Fibroblast of skin of right quadriceps (primary cell): ENCODE measurements at regions not wholly inside any gene's neighbourhood (a gene's known extent, or its start where the extent isn't known, plus 50 kb on each side); places are given as distances from the start of the nearest gene placed in this dataset.
"Not testable (repeated sequence)": the region's sequence is repeated elsewhere in the genome, so short reads cannot be mapped to it uniquely, and the experiment has no call there.

Source experiments
- DNase-seq: peaks from one replicate; pipeline ENCODE4 v3.0.0-alpha.2; 2013

DNA sequence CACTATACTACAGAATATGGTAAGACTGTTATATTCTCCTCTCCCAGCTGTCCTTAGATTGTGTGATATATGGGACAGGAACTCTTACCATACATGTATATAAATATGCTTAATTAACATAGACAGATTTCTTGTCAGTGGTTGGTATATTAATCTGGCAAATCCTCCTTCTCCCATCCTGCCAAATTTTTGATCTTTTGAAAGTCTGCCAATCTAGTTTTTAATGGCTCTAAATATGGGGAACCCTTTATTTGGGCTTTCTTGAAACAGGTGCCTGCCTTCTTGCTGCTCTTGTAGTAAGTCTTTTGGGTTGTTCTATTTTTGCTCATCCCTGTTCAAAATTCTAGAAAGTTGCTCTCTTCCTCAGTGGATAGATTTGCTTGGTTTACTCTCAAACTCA lies 63.5 kb downstream of the SPATA31D1 start:
- no peak for DNase-seq

DNA sequence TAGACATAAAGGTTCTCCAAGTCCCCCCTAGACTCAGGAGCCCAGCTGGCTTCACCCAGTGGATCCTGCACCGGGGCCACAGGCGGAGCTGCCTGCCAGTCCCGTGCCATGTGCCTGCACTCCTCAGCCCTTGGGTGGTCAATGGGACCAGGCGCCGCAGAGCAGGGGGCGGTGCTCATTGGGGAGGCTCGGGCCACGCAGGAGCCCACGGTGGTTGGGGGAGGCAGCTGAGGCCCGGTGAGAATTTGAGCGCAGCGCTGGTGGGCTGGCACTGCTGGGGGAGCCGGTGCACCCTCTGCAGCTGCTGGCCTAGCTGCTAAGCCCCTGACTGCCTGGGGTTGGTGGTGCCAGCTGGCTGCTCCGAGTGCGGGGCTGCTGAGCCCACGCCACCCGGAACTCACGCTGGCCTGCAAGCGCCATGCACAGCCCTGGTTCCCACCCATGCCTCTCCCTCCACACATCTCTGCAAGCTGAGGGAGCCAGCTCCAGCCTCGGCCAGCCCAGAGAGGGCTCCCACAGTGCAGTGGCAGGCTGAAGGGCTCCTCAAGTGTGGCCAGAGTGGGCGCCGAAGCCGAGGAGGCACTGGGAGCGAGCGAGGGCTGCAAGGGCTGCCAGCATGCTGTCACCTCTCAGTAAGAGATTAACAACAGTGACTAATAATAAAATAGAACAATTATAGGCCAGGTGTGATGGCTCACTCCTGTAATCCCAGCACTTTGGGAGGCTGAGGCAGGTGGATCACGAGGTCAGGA lies 65.9 kb downstream of the SPATA31D1 start:
- DNase-seq = no peak

DNA sequence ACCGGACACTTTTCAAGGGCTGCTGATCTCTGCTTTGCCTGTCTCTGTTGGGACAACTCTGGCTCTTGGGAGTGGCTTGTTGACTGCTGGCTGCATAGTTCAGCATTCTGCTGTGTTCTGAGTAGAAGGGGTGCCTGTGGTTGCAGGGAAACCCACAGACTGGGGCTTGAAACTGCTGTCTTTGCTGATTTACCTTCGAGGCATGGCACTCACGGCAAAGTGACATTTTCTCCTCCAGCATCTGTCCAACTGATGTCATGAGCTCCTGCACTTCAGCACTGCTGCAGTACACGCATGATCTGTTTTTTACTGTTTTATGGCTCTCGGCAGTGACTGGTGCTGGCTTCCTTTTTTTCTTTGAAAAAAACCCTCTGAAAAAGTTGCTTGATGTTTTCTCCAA lies 69.2 kb downstream of the SPATA31D1 start:
- DNase-seq = no peak

DNA sequence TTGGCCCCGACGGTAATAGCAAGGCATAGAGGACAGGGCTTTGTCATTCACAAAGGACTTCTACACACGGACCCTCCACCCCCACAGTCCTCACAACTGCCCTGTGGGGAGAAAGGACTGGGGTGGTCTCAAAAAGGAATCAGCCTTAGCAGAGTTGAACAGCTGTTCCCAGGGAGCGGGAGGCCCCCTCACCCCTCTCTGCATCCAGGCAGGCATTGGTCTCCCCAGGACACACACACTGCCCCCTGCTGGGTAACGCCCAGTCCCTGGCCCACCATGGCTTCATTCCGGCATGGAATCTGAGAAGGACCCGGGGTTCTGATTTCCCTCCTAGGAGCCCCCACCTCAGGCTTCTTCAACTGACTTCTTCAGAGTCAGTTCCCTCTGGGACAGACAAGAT lies 73.2 kb downstream of the SPATA31D1 start:
- not testable (repeated sequence) for DNase-seq

DNA sequence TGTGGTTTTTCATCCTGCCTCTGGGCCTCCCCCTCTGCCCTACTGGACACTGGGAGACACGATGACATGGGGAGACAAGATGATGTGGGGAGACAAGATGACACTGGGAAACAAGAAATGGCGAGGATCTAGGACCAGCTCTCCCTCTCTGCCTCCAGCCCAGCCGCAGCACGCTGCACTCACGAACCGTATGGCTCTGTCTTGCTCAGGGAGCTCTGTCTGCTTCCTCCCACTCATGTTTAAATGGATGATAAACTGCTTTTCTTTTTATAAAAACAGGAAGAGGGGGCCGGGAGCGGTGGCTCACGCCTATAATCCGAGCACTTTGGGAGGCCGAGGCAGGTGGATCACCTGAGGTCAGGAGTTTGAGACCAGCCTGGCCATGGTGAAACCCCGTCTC lies 73.7 kb downstream of the SPATA31D1 start:
- no peak for DNase-seq

DNA sequence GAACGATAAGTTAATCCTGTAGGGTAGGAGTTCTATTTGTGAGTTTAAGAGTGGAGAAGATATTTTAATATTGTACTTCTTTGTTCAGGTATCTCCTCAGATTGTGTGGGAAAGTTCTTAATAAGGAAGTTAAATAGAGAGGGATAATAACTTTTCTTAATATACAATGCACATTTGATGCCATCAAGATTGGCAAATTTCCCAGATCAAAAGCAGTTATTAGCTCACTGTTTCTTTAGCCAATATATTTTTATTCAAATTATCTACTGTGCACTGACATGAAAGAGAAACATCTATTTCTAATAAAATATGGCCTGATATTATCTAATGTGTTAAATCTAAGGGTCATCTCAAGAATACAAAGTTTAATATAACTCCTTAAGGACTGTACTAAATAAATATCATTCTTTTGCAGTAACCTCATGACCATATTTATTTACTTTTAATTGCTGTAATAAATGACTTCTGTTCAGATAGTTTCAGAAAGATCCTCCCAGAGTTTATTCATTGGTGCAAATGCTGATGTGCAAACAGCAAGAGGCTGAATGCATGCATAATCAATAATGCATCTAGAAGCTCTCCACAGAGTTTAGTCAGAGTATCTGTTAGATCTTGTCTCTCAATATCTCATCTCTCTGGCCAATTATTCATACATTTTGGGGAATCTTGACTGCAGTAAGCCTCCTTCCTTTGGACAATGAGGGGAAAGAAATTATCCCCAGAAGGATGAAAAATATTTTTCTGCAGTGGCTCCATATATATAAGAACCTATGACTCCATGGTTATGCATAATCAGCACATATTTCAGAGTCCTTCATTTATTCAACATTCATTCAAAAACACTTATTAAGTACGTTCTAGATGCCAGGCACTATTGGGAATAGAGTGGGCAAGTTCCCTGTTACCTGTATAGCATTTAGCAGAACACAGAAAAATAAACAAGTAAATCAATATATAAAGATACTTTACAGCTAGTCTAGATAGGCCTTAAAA lies 85.3 kb downstream of the SPATA31D1 start:
- DNase-seq = no peak

DNA sequence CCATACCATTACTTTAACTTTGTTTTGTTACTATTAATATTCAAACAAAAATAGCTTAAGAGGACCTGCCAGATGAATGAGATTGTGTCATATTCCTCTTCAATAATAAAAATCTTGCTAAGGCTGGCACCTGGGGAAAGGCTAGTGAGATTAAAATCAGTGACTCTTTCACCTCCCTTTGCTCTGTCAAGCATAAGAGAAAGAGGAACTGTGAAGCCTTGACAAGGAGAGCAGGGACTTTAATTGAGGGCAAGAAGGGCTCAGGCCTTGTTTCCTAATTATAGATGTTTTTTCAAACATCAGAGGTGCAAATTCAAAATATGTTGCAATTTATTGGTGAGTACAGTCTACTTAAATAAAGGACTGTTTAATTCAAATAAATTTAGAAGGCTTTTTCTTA lies 91.7 kb downstream of the SPATA31D1 start:
- DNase-seq = no peak

DNA sequence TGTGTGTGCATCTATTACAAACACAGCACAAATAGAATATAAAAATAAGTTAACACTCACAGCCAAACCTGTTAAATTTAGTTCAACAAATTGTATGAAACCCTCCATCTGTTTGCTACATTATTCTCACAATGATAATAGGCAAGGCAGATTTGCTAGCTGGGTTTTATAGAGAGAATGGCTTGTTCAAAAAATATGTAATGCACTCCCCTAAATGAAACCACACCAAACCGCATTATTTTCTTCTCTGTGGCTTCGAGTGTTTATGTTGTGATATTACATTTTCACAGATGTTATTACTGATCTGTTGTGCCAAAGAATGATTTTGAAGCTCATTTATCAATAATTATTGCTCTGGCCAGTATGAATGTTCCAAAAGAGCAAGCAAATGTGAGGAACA lies 92.9 kb downstream of the SPATA31D1 start:
- no peak for DNase-seq

DNA sequence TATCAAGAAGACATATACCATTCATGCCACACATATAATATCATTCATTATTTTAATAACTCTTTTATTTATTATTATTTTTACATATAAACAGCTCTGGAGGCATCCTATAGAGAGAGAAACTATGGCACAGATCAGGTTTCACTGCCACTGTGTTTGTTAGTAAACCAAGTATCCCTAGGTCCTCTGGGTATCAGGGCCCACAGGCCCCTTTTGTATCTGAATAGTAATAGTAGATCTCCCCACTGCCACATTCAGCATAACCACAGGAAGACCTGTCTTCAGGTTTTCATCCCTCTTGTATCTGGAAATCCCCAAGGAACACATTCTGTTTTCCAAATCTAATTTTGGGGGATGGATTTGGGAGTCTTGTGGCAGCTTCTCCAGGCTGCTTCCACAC lies 94.0 kb downstream of the SPATA31D1 start:
- no peak for DNase-seq

DNA sequence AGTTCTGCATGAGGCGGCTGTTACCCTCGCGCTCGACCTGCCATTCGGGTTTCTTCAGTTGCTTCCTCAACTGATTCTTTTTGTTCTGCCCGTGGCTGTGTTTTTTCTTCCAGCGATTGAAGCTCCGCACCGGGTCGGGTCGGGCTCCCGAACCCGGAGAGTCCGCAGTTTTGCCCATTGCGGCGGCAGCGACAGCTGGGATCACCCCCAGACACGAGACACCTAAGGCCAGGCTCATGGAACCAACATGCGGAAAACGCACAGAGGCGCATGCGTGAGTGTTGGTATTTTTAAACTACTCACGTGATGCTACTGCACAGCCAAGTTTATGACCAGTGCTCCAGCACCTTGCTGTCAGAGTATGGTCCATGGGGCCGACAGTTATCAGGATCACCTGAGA lies 100.0 kb downstream of the SPATA31D1 start:
- no peak for DNase-seq

DNA sequence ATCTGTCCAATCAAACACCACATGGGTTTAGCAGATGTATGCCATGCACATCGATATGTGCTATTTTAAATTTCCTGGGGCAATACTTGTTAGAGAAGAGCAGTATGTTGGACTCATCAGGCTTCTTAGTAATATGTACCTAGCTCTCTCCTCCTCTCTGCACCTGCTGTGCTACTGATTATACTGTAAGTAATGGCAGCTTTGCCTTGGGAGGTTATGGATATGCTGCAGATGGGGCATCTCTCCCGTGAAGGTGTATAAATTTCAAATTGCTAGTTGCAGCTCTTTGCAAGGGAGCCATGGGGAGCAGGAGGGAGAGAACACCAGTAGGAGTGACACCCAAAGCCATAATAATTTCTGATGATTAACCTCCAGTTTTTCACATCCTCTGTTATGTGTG lies 101.5 kb downstream of the SPATA31D1 start:
- no peak for DNase-seq

DNA sequence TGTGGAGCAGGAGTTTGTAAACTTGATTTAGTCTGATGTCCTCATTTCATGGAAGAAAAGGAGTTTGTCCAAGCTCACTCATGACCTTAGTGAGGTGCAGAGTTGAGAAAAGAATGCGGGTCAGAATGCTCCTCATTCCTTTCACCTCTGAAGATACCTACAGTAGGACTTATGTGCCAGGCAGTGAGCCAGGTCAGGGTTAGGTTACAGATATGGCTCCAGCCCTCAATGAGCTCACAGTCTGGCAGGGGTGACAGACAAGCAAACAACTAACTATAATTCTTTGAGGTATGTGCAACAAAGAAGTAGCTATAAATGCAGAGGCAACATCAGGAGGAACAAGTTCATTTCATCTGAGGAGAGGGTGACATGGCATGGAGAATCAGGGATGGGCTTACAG lies 102.5 kb downstream of the SPATA31D1 start:
- no peak for DNase-seq

DNA sequence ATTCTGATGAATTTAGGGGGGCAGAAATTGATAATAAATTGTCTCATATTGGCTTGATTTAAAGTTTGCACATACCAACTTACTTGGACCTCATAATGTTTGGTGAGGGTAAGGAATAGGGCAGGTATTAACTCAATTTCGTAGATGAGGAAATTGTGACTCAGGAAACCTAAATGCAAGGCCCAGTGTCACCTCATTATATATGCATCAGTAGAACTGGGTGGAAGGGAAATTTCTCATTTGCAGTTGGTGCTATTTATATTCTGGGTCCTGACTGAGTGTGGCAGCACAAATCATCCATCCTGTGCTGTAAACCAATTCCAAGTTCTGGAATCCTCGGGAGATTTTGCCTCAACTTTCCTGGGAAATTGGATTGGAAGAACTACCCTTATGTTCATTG lies 103.0 kb downstream of the SPATA31D1 start:
- no peak for DNase-seq

DNA sequence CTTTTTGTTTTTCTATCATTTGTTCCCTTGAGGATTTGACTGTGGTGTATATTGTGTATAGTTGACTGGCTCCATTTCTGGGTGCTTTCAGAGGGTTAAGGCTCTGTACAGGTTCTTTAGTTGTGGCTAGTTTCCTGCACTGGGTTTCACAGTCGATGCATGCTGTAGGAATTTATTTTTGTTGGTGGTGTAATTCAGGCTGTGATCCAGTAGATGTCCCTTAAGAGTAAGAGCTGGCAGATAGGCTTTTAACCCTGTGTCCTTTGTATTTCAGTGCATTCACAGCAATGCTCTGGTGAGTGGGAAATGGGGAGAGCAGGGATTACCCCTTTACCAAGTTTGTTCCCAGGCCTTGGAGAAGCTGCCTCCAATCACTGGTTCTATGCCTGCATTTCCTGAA lies 112.9 kb downstream of the SPATA31D1 start:
- no peak for DNase-seq

DNA sequence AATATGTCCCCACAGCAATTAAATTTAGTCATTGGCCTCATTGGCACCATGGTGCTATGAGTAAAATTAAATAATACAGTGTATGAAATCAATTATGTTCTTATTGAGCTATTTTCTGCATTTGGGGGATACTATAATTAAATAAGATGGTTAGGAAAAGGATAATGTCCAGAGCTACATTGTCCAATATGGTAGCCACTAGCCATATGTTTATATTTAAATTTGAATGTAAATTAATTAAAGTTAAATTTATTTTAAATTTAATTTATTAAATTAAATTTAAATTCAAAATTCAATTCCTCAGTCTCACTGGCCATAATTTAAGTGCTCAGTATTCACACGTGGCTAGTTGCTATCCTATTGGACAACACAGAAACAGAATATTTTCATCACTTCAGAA lies 115.7 kb downstream of the SPATA31D1 start:
- no peak for DNase-seq

DNA sequence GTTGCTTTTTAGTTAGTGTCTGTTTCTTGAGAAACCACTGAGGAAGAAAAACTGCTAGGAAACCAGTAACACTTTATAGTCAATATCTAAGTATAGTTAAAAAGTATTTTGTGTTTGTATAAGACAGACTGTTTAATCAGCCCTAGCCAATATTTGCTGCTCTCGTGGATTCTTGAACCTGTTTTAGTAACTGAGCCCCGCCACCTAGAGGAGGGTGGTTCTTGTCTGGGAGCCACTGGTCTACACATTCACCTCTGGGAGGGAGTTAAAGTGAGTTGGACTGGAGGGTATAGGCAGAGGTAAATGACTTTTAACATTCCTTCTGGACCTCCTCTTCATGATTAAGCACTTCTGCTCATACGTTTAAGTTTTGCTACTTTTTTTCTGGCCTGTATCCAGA lies 117.2 kb downstream of the SPATA31D1 start:
- DNase-seq = no peak

DNA sequence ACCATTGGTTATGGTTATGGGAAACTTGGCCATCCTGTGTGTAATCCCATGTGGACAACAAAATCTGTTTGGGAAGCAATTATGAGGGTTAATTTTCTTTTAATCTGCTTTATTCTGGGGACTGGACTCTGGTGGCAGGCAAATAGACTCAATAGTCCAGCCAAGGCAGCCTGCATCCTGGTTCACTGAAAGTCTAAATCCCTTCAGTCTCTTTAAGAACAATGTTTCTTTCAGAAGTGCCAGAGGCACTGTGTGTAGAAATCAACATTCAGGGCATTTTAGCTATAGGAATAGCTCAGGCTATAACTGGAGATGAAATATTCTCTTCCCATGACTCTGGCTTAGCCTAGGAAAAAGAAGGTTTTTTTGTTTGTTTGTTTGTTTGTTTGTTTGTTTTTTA lies 118.0 kb downstream of the SPATA31D1 start:
- no peak for DNase-seq

DNA sequence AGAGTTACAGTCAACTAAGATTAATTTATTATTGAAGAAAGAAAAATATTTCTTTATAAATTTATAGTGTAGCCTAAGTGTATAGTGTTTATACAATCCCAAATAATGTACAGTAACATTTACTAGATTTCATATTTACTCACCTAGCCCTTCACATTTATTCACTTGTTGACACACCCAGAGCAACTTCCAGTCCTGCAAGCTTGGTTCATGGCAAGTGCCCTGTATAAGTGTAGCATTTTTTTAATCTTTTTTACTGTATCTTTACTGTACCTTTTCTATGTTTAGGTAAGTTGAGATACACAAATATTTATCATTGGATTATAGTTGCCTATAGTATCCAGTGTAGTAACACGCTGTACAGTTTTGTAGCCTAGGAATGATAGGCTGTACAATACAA lies 119.9 kb downstream of the SPATA31D1 start:
- no peak for DNase-seq

DNA sequence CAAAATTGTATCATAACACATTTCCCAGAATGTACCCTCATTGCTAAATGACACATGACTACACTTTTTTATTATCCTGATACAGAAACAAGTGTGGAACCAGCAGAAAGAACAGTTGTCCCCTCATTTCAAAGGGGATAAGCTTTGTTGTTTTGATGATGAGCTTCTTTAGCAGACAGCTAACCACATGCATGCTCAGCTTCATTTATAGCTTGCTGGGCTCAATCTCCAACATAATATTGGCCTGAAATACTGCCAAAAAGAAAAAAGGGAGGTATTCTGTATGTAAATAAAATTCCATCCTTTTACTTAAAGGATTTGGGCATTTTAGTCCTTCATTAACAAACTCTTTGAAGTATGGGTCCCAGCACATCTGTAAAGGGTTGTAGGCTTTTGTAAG lies 120.4 kb downstream of the SPATA31D1 start:
- DNase-seq = no peak

DNA sequence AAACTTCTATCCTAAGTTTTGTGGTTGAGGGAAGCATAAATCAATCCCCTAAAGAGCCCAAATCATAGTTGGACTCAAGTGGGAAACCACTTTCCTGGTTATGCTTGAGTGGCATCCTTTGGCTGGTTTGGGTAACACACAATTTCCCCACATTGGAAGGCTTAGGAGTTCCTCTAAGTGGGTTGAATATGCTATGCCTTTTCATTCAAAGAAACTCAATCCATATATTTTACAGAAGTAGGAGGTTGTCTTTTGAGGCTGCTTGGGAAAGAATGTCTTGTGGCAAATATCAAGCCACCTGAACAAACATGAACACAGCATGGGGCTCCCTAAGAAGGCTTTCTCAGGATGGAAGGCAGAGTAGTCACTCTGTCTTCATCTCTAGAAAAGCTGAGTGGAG lies 121.1 kb downstream of the SPATA31D1 start:
- no peak for DNase-seq

DNA sequence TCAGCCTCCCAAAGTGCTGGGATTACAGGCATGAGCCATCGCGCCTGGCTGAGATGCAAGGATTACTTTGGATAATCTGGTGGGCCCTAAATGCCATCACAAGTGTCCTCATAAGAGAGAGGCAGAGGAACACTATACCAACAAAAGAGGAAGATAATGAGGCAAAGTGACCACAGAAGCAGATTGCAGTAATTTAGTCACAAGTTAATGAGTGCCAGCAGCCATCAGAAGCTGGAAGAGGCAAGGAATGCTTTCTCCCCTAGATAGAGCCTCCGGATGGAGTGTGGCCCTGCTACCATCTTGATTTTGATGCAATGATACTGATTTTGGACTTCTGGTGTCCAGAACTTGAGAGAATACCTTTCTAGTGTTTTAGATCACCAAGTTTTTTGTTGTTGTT lies 122.3 kb downstream of the SPATA31D1 start:
- DNase-seq = no peak

DNA sequence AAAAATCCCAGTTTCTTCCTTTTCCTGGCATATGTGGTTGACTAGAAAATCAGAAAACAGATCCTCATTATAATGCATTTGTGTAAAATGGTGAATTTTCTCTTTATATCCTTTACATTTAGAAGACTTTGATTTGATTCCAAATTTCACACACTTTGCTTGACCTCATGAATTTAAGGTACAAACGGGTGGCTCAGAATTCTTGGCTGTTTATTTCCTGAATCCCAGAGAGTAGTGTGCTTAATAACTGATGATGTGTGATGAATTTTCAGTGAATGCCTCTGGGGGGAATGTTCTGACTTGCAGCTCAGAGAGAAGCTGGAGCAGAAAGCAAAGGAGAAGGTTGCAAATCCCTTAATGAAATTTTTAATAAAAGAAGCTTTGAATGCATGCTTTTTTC lies 126.8 kb downstream of the SPATA31D1 start:
- DNase-seq = no peak

DNA sequence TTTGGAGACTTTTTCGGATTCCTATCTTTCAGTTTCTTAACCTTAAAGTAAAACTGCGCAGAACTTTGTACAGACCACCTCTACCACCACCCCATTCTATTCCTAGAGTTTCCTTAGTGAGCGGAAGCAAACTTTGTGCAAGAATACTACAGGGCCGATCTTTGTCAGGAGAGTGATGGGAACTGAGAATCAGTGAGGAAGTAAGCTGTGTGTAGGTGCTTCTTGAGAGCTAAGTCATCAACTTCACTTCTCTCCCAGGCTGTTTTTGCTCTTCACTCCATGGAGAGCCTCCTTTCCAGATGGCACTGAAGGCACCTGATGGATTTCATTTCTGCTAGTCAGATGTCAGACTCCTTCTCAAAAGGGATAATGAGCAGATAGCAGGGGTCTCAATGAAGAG lies 127.3 kb downstream of the SPATA31D1 start:
- DNase-seq = no peak

DNA sequence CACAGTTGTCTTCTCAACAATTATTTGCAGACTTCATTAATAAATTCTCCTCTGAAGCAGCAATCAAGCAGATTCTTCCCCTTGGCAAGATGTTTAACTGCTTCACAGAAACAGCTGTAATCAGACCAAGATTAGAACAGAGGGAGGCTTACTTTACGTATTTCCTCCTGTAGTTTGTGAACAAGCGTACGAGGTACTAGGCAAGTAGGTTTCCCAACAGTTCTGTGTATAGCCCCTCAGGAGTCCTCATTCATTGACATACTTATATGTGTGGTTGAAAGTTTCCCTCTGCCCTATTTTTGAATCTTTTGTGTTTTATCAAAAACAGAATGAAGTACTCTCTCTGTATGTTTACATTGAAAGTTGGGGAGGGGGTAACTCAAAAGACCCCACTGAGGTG lies 128.0 kb downstream of the SPATA31D1 start:
- DNase-seq = no peak
